Activated T-helper 1 cell treated with Interleukin-2 at 50 U/mL for 16 hours (primary cell): ENCODE measurements at regions not wholly inside any gene's neighbourhood (a gene's known extent, or its start where the extent isn't known, plus 50 kb on each side); places are given as distances from the start of the nearest gene placed in this dataset.
"Not testable (repeated sequence)": the region's sequence is repeated elsewhere in the genome, so short reads cannot be mapped to it uniquely, and the experiment has no call there.

Experiments used
- DNase-seq: peaks from one replicate; pipeline ENCODE4 v3.0.0-alpha.2; 2020; ENCODE audit warnings: low read depth

DNA sequence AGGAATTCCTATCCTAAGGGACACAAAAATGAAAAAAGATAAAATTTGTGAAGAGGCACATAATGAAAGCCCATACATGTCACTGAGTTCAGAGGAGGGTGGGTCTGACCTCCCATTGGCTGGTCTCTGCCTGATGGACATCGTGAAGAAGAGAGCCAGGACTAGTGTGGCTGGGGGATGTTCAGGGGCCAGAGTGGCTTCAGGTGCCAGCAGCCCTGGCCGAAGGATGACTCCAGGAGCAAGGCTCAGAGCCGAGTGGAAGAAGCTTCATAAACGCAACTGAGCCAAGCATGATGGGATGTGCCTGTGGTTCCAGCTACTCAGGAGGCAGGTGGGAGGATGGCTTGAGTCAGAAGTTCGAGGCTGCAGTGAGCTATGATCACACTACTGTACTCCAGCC, 56.9 kb upstream of the ATP5PO start:
- DNase-seq, result no peak

GRCh38 chr21:33971492-33972013, 55.9 kb upstream of the ATP5PO start:
- no peak for DNase-seq

DNA sequence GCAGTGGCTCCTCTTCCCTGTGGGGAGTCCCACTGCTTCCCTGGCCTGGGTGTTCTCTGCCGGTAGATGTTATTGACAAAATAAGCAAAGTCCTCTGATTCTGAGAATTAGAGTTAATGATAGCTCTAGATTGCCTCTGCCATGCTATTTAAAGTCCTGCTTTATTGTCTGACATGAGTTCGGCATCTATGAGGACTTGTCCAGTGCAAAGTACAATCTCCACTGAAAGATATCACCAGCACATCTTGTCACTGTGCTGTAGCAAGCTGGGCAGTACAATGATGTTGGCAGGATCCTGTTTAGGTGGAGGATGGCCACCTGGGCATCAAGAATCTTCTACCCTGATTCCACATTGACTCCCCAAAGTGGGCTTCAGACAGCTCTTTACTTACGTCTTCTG, 54.0 kb upstream of the ATP5PO start:
- DNase-seq, result no peak

- DNase-seq, result no peak
Measured at GRCh38 chr21:33968995-33969348, 53.4 kb upstream of the ATP5PO start.

DNA sequence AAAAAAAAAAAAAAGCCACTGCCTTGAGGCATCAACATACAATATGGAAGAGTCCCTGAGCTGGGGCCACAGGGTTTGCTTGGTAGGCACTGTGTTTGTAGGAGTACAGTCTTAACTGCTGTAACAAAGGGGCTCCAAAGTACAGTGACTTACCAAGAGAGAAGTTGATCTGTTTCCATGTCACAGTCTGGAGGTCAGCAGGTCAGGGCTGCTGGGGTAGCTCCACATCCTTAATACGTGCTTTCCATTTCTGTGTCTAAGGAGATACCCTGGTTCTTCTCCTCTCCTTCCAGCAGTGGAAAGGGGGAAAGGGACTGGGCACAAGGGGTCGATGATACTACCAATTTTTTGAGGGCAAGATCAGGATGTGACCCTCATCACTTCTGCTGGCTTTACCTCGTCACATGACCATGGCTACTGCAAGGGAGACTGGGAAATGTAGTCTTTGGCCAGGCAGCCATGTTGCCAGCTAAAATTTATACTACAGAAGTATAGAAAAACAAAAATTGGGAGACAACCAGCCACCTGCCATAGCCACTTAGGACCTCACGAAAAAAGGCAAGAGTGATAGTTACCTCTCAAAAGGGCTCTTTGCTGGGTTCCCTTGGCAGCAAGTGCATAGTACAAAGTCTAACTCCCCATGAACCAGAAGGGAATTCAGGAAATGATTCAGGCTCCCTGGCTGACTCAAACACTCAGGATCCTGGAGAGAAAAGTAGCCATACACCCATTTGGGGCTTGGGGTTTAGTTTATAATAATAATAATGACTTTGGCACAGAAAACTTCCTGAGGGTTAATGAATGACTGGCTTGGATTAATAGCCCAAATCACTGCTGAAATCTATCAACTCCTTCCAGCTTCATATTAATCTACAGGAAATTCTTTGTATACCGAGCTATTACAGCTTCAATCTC, 52.7 kb upstream of the ATP5PO start:
- DNase-seq, result no peak

- DNase-seq, result no peak
Measured at GRCh38 chr21:33967086-33967571, 51.5 kb upstream of the ATP5PO start.

DNA sequence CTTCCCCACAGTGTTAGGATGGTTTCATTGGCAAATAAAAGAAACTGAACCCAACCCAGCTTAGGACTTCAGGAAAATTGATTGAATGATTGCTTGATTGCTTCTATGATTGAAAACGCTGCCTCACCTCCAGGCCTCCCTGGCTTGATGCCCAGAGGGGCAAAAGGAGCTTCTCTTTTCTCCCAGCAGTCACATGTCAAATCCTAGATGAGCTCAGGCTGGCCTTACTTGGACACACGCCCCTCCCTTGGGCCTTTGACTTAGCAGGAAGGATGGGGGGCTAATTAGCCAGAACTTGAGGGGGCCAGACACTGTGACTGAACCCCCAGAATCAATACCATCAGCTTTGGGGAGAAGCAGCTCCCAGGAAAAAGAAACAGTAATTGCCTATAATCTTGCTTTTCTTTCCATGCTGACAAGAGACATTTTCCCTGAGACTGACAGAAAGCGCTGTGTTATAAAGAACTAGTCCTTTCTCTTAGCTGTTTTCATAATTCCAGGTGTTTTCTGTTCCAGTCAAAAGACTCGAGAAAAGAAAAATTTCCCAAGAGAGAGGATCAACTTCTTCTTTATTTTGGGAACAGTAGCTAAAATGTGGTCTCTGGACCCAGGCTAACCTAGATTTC, 50.8 kb upstream of the ATP5PO start:
- DNase-seq, result no peak

- not testable (repeated sequence) for DNase-seq
Measured at GRCh38 chr21:33965662-33966061, 50.1 kb upstream of the ATP5PO start.
